ENCODE measurements at regions not wholly inside any gene's neighbourhood (a gene's known extent, or its start where the extent isn't known, plus 50 kb on each side); places are given as distances from the start of the nearest gene placed in this dataset.

GRCh38 chr15:27679203-27679602 is 419.9 kb downstream of the OCA2 start:
- Histone ChIP-seq H3K79me2 (ENCODE audit: control insufficient read depth, insufficient read depth, low read length, poor library complexity) (no peaks in the 10 kb centered on the region), H3K4ac (ENCODE audit: low read depth, low read length) (no peak overlapping the region), H2BK5ac (ENCODE audit: low read depth, low read length, poor library complexity) (no peak overlapping the region), H4K91ac (ENCODE audit: low read depth, low read length) (peak overlapping the region; percentile 9), H3K9ac (ENCODE audit: low read length) (no peak overlapping the region), H3K14ac (ENCODE audit: low read length) (no peak overlapping the region), H3K9me3 (ENCODE audit: insufficient read depth, low read depth, low read length) (no peaks in the 10 kb centered on the region), H3K23ac (ENCODE audit: low read length) (no peak overlapping the region), H2AK5ac (ENCODE audit: low read length) (no peak overlapping the region), H4K12ac (ENCODE audit: low read depth, low read length) (no peak overlapping the region), H2BK120ac (ENCODE audit: insufficient read depth, low read length, poor library complexity) (no peak overlapping the region), H3K79me1 (ENCODE audit: low read length) (peaks cover 5% of the 10 kb centered on the region), H3K4me1 (ENCODE audit: control insufficient read depth in 1 of 2, insufficient read depth in 2 of 2, low read length in 2 of 2) (peaks cover 6 to 9% of the 10 kb centered on the region in 2 experiments), H3K18ac (ENCODE audit: low read length) (no peak overlapping the region), H3K4me2 (ENCODE audit: low read length) (no peak overlapping the region), H3K4me3 (ENCODE audit: low read depth, low read length) (no peak overlapping the region), H3K36me3 (ENCODE audit: control insufficient read depth in 1 of 2, insufficient read depth in 2 of 2, low read length in 2 of 2) (no peaks in the 10 kb centered on the region), H3K27ac (ENCODE audit: low read depth, low read length) (no peak overlapping the region), H3K27me3 (ENCODE audit: insufficient read depth, low read length) (no peaks in the 10 kb centered on the region), H2BK12ac (ENCODE audit: low read length) (no peak overlapping the region), H4K8ac (ENCODE audit: low read depth, low read length) (no peak overlapping the region), H2AFZ (ENCODE audit: insufficient read depth, low read length, poor library complexity) (no peak overlapping the region)
- no peak for DNase-seq
- WGBS (ENCODE audit: extremely low coverage, insufficient coverage, insufficient read length), result no CpG with 5 or more reads among the region's 4 CpGs

- H3K79me2 ChIP-seq (ENCODE audit: control insufficient read depth, insufficient read depth, low read length, poor library complexity), result no peaks in the 10 kb centered on the region
These were observed 421.2 kb downstream of the OCA2 start for GRCh38 chr15:27677951-27678350.

GRCh38 chr15:27676647-27677046 is 422.5 kb downstream of the OCA2 start:
- no peak overlapping the region for H3K23ac ChIP-seq (ENCODE audit: low read length)
- no peak overlapping the region for H2BK12ac ChIP-seq (ENCODE audit: low read length)
- no peak overlapping the region for H3K4me2 ChIP-seq (ENCODE audit: low read length)
- no peak overlapping the region for H3K14ac ChIP-seq (ENCODE audit: low read length)
- H3K9me3 ChIP-seq (ENCODE audit: insufficient read depth, low read depth, low read length), result peaks cover 4% of the 10 kb centered on the region
- H3K27me3 ChIP-seq (ENCODE audit: insufficient read depth, low read length), result no peaks in the 10 kb centered on the region
- H4K12ac ChIP-seq (ENCODE audit: low read depth, low read length), result no peak overlapping the region
- H3K4me3 ChIP-seq (ENCODE audit: low read depth, low read length), result no peak overlapping the region
- H3K27ac ChIP-seq (ENCODE audit: low read depth, low read length), result no peak overlapping the region
- no peak overlapping the region for H3K4ac ChIP-seq (ENCODE audit: low read depth, low read length)
- DNase-seq, result no peak
- no peak overlapping the region for H4K91ac ChIP-seq (ENCODE audit: low read depth, low read length)
- no peaks in the 10 kb centered on the region for H3K79me2 ChIP-seq (ENCODE audit: control insufficient read depth, insufficient read depth, low read length, poor library complexity)
- WGBS (ENCODE audit: extremely low coverage, insufficient coverage, insufficient read length), result no CpG with 5 or more reads among the region's 9 CpGs
- H4K8ac ChIP-seq (ENCODE audit: low read depth, low read length), result no peak overlapping the region
- no peaks in the 10 kb centered on the region for H3K36me3 ChIP-seq (ENCODE audit: control insufficient read depth in 1 of 2, insufficient read depth in 2 of 2, low read length in 2 of 2)
- H3K18ac ChIP-seq (ENCODE audit: low read length), result no peak overlapping the region
- no peak overlapping the region for H2BK5ac ChIP-seq (ENCODE audit: low read depth, low read length, poor library complexity)
- H3K79me1 ChIP-seq (ENCODE audit: low read length), result no peaks in the 10 kb centered on the region
- H2AFZ ChIP-seq (ENCODE audit: insufficient read depth, low read length, poor library complexity), result no peak overlapping the region
- H3K9ac ChIP-seq (ENCODE audit: low read length), result no peak overlapping the region
- H3K4me1 ChIP-seq (ENCODE audit: control insufficient read depth in 1 of 2, insufficient read depth in 2 of 2, low read length in 2 of 2), result peaks cover 5 to 8% of the 10 kb centered on the region in 2 experiments
- H2AK5ac ChIP-seq (ENCODE audit: low read length), result no peak overlapping the region
- H2BK120ac ChIP-seq (ENCODE audit: insufficient read depth, low read length, poor library complexity), result no peak overlapping the region

More at GRCh38 chr15:27677951-27678350, 421.2 kb downstream of the OCA2 start:
- Histone ChIP-seq H3K27ac (ENCODE audit: low read depth, low read length) (no peak overlapping the region), H3K23ac (ENCODE audit: low read length) (no peak overlapping the region), H2BK120ac (ENCODE audit: insufficient read depth, low read length, poor library complexity) (no peak overlapping the region), H3K27me3 (ENCODE audit: insufficient read depth, low read length) (no peaks in the 10 kb centered on the region), H2AK5ac (ENCODE audit: low read length) (no peak overlapping the region), H3K4me2 (ENCODE audit: low read length) (no peak overlapping the region), H4K8ac (ENCODE audit: low read depth, low read length) (no peak overlapping the region), H3K4me3 (ENCODE audit: low read depth, low read length) (no peak overlapping the region), H3K4ac (ENCODE audit: low read depth, low read length) (no peak overlapping the region), H3K4me1 (ENCODE audit: control insufficient read depth in 1 of 2, insufficient read depth in 2 of 2, low read length in 2 of 2) (peaks cover 5 to 8% of the 10 kb centered on the region in 2 experiments), H3K14ac (ENCODE audit: low read length) (no peak overlapping the region), H3K36me3 (ENCODE audit: control insufficient read depth in 1 of 2, insufficient read depth in 2 of 2, low read length in 2 of 2) (no peaks in the 10 kb centered on the region), H2AFZ (ENCODE audit: insufficient read depth, low read length, poor library complexity) (no peak overlapping the region), H3K9me3 (ENCODE audit: insufficient read depth, low read depth, low read length) (no peaks in the 10 kb centered on the region), H4K91ac (ENCODE audit: low read depth, low read length) (no peak overlapping the region), H2BK5ac (ENCODE audit: low read depth, low read length, poor library complexity) (no peak overlapping the region), H2BK12ac (ENCODE audit: low read length) (no peak overlapping the region), H3K9ac (ENCODE audit: low read length) (no peak overlapping the region), H3K79me1 (ENCODE audit: low read length) (no peaks in the 10 kb centered on the region), H3K18ac (ENCODE audit: low read length) (no peak overlapping the region), H4K12ac (ENCODE audit: low read depth, low read length) (no peak overlapping the region)
- WGBS (ENCODE audit: extremely low coverage, insufficient coverage, insufficient read length), result no CpG with 5 or more reads among the region's 6 CpGs
- no peak for DNase-seq

- H3K27ac ChIP-seq (ENCODE audit: low read depth, low read length), result no peak overlapping the region
- no peak overlapping the region for H4K8ac ChIP-seq (ENCODE audit: low read depth, low read length)
- no peaks in the 10 kb centered on the region for H3K27me3 ChIP-seq (ENCODE audit: insufficient read depth, low read length)
- no peak overlapping the region for H3K14ac ChIP-seq (ENCODE audit: low read length)
- H3K79me1 ChIP-seq (ENCODE audit: low read length), result no peaks in the 10 kb centered on the region
- WGBS (ENCODE audit: extremely low coverage, insufficient coverage, insufficient read length), result no CpG with 5 or more reads among the region's 8 CpGs
- no peak overlapping the region for H2BK120ac ChIP-seq (ENCODE audit: insufficient read depth, low read length, poor library complexity)
- no peak overlapping the region for H3K18ac ChIP-seq (ENCODE audit: low read length)
- H2AK5ac ChIP-seq (ENCODE audit: low read length), result no peak overlapping the region
- no peak overlapping the region for H3K4me2 ChIP-seq (ENCODE audit: low read length)
- H3K79me2 ChIP-seq (ENCODE audit: control insufficient read depth, insufficient read depth, low read length, poor library complexity), result no peaks in the 10 kb centered on the region
- no peak overlapping the region for H3K4me3 ChIP-seq (ENCODE audit: low read depth, low read length)
- no peak for DNase-seq
- peaks cover 4% of the 10 kb centered on the region for H3K9me3 ChIP-seq (ENCODE audit: insufficient read depth, low read depth, low read length)
- H4K91ac ChIP-seq (ENCODE audit: low read depth, low read length), result no peak overlapping the region
- no peak overlapping the region for H2BK5ac ChIP-seq (ENCODE audit: low read depth, low read length, poor library complexity)
- H3K9ac ChIP-seq (ENCODE audit: low read length), result no peak overlapping the region
- H2AFZ ChIP-seq (ENCODE audit: insufficient read depth, low read length, poor library complexity), result no peak overlapping the region
- no peak overlapping the region for H3K4ac ChIP-seq (ENCODE audit: low read depth, low read length)
- no peaks in the 10 kb centered on the region for H3K36me3 ChIP-seq (ENCODE audit: control insufficient read depth in 1 of 2, insufficient read depth in 2 of 2, low read length in 2 of 2)
- no peak overlapping the region for H2BK12ac ChIP-seq (ENCODE audit: low read length)
- H3K4me1 ChIP-seq (ENCODE audit: control insufficient read depth in 1 of 2, insufficient read depth in 2 of 2, low read length in 2 of 2), result peaks cover 5 to 8% of the 10 kb centered on the region in 2 experiments
- no peak overlapping the region for H4K12ac ChIP-seq (ENCODE audit: low read depth, low read length)
- H3K23ac ChIP-seq (ENCODE audit: low read length), result no peak overlapping the region
These were observed 423.5 kb downstream of the OCA2 start for GRCh38 chr15:27675571-27675970.
